ENCODE measurements at regions not wholly inside any gene's neighbourhood (a gene's known extent, or its start where the extent isn't known, plus 50 kb on each side); places are given as distances from the start of the nearest gene placed in this dataset.

GRCh38 chr2:12928197-12928774, 211.6 kb downstream of the TRIB2 start:
- no peak overlapping the region for H2AFZ ChIP-seq (ENCODE audit: low read length)
- DNase-seq (ENCODE audit: low read depth in 2 of 2), result peak; percentile 64 to 84
- TF ChIP-seq CTCF (conservative IDR thresholded peaks at IDR 0.05 in 1 of 2, IDR thresholded peaks at IDR 0.05 in 1 of 2; ENCODE audit: low read depth in 1 of 2, low read length in 2 of 2) (no peak), EZH2 (IDR thresholded peaks at IDR 0.05; ENCODE audit: low read length, missing control alignments) (no peak)
- H3K9me3 ChIP-seq (ENCODE audit: control insufficient read depth, insufficient read depth, low read depth, low read length), result no peaks in the 10 kb centered on the region
- H4K20me1 ChIP-seq (ENCODE audit: control insufficient read depth, extremely low read depth, insufficient read depth, low read length), result no peaks in the 10 kb centered on the region
- H3K27ac ChIP-seq (ENCODE audit: insufficient read depth, low read length), result no peak overlapping the region
- no peak overlapping the region for H3K4me3 ChIP-seq (replicated peaks in 1 of 4; ENCODE audit: control extremely low read depth in 1 of 4, insufficient read depth in 1 of 4, low read depth in 3 of 4, low read length in 4 of 4)
- no peaks in the 10 kb centered on the region for H3K36me3 ChIP-seq (ENCODE audit: control insufficient read depth, insufficient read depth, low read length)
- H3K4me2 ChIP-seq (ENCODE audit: extremely low read depth, insufficient read depth, low read length), result peak overlapping the region; percentile 41
- H3K27me3 ChIP-seq (ENCODE audit: control insufficient read depth, insufficient read depth, low read length), result no peaks in the 10 kb centered on the region
- H3K9ac ChIP-seq (ENCODE audit: insufficient read depth, low read length), result no peak overlapping the region
- H3K4me1 ChIP-seq (ENCODE audit: control insufficient read depth, extremely low read depth, insufficient read depth, low read length), result peaks cover 4% of the 10 kb centered on the region
- no peaks in the 10 kb centered on the region for H3K79me2 ChIP-seq (ENCODE audit: control insufficient read depth, insufficient read depth, low read length)

- Histone ChIP-seq H3K9me3 (ENCODE audit: control insufficient read depth, insufficient read depth, low read depth, low read length) (no peaks in the 10 kb centered on the region), H3K4me2 (ENCODE audit: extremely low read depth, insufficient read depth, low read length) (no peak overlapping the region), H3K36me3 (ENCODE audit: control insufficient read depth, insufficient read depth, low read length) (no peaks in the 10 kb centered on the region), H2AFZ (ENCODE audit: low read length) (no peak overlapping the region), H3K4me1 (ENCODE audit: control insufficient read depth, extremely low read depth, insufficient read depth, low read length) (peaks cover 3% of the 10 kb centered on the region), H3K4me3 (replicated peaks in 1 of 4; ENCODE audit: control extremely low read depth in 1 of 4, insufficient read depth in 1 of 4, low read depth in 3 of 4, low read length in 4 of 4) (no peak overlapping the region), H3K27ac (ENCODE audit: insufficient read depth, low read length) (no peak overlapping the region), H3K79me2 (ENCODE audit: control insufficient read depth, insufficient read depth, low read length) (no peaks in the 10 kb centered on the region), H3K9ac (ENCODE audit: insufficient read depth, low read length) (no peak overlapping the region), H4K20me1 (ENCODE audit: control insufficient read depth, extremely low read depth, insufficient read depth, low read length) (no peaks in the 10 kb centered on the region), H3K27me3 (ENCODE audit: control insufficient read depth, insufficient read depth, low read length) (no peaks in the 10 kb centered on the region)
- TF ChIP-seq EZH2 (IDR thresholded peaks at IDR 0.05; ENCODE audit: low read length, missing control alignments) (no peak), CTCF (conservative IDR thresholded peaks at IDR 0.05 in 1 of 2, IDR thresholded peaks at IDR 0.05 in 1 of 2; ENCODE audit: low read depth in 1 of 2, low read length in 2 of 2) (no peak)
- peak; percentile 20 to 30 for DNase-seq (ENCODE audit: low read depth in 2 of 2)
Measured at GRCh38 chr2:12928775-12929401, 212.2 kb downstream of the TRIB2 start.

- TF ChIP-seq CTCF (conservative IDR thresholded peaks at IDR 0.05 in 1 of 2, IDR thresholded peaks at IDR 0.05 in 1 of 2; ENCODE audit: low read depth in 1 of 2, low read length in 2 of 2), result no peak
- TF ChIP-seq EZH2 (IDR thresholded peaks at IDR 0.05; ENCODE audit: low read length, missing control alignments), result no peak
- Histone ChIP-seq H3K4me3 (replicated peaks in 1 of 4; ENCODE audit: control extremely low read depth in 1 of 4, insufficient read depth in 1 of 4, low read depth in 3 of 4, low read length in 4 of 4) (no peak overlapping the region), H3K9ac (ENCODE audit: insufficient read depth, low read length) (no peak overlapping the region), H3K4me1 (ENCODE audit: control insufficient read depth, extremely low read depth, insufficient read depth, low read length) (no peaks in the 10 kb centered on the region), H3K79me2 (ENCODE audit: control insufficient read depth, insufficient read depth, low read length) (no peaks in the 10 kb centered on the region), H2AFZ (ENCODE audit: low read length) (no peak overlapping the region), H4K20me1 (ENCODE audit: control insufficient read depth, extremely low read depth, insufficient read depth, low read length) (no peaks in the 10 kb centered on the region), H3K36me3 (ENCODE audit: control insufficient read depth, insufficient read depth, low read length) (no peaks in the 10 kb centered on the region), H3K9me3 (ENCODE audit: control insufficient read depth, insufficient read depth, low read depth, low read length) (no peaks in the 10 kb centered on the region), H3K4me2 (ENCODE audit: extremely low read depth, insufficient read depth, low read length) (no peak overlapping the region), H3K27ac (ENCODE audit: insufficient read depth, low read length) (no peak overlapping the region), H3K27me3 (ENCODE audit: control insufficient read depth, insufficient read depth, low read length) (no peaks in the 10 kb centered on the region)
- DNase-seq (ENCODE audit: low read depth in 2 of 2), result no peak
Measured at GRCh38 chr2:12929758-12930157, 213.0 kb downstream of the TRIB2 start.
